GM21825 (cell line): ENCODE measurements at regions not wholly inside any gene's neighbourhood (a gene's known extent, or its start where the extent isn't known, plus 50 kb on each side); places are given as distances from the start of the nearest gene placed in this dataset.

Experiments used
- ATAC-seq: cut with Tn5 transposase; IDR thresholded peaks from one replicate; pipeline ENCODE4 v1.9.1; 2021; ENCODE audit warnings: mild to moderate bottlenecking, moderate library complexity; ENCODE audit not compliant: unreplicated experiment

DNA sequence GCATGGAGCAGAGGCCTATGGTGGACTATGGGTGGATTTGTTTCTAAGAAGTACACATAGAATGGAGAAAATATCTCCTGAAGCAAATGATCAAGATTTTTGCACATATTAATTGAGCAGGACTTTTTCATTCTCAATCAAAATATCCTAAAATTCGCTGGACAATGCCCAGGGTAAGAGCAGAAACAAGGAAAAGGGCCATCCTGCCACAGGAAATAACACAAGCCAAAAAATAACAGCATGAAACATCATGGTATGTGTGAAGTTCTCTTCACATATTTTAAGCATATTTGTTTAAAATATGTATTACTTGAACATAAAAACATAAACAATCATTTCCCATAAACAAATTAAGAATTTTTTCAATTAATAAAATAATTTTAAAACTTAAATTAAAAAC is 868.9 kb downstream of the EPHA7 start:
- ATAC-seq, result no peak

DNA sequence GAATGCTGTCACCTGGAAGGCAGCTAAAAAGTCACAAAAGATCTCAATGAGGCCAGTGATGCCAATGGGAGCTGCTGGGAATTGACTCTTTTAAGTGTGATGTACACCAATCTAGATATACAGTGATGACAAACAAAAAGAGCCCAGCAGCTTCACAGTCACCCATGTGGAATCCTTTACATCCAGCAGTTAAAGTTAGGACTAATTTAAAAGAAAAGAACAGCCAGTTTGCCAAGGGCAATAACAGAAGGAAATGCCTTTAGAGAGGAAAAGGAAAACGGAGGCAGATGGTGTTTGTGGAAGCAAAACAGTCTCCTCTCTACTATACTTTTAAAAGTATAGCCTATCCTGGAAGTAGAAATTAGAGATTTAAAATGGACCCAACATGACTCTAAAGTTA is 873.5 kb downstream of the EPHA7 start:
- ATAC-seq, result no peak

DNA sequence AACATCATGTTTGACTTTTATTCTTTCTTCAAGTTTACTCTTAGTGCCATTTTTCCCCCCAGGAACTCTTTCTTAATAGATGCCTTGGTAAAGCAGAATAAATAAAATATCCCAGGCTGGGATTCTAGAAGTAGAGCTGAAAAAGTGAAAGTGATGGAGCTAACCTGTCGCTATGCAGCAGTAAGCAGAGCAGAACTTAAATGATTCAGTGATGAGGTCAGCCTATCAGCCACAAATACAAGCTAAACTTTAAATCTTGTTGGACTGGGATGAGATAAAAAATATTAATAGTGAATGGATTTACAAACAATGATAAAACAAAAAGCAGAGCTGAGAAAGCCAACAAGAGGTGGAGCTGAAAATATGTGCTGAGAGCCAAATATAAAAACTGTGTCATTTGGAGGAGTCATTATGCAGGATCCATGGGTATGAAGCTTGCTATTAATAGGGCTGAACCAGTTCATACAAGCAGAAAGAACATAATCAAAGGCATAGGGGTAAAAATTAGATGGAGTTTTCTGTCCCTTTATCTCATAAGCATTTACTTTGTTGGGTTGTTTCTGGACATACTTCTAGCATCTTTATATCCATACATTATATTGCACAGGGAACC is 877.8 kb downstream of the EPHA7 start:
- no peak for ATAC-seq

DNA sequence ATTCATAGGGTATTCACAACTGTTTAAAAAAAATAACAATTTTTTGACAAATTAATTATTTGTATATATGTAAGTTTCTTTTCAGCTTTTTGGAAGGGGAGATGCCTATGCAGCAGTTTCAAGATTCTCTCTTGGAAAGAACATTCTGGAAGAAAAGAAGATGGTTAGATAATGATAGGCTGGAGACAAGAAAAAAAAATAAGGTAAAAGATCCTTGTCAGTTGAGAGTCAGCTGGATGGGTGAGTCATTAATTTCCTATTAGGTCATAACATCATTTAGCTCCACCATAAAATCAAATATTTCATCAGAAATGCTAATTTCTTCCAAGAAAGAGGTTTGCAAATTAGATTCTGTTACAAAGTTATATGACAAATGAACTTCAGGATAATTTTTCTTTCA is 880.4 kb downstream of the EPHA7 start:
- ATAC-seq, result no peak

DNA sequence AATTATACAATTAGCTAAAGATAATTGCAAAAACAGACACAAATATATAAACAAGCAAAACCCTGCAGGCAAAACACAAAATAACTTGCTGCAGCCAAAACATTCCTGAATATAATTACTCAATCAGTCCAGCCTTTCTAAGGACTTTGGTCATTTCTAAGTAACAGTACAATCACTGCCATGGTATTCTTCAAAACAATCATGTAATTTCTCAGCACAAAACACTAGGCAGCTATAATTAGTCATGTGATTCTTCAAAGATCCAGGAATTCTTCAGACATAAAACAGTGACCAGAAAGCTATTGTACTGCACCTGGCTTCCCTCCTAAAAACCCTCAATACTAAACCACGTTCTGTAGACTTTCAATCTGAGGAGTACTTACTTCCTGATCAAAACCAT is 881.1 kb downstream of the EPHA7 start:
- no peak for ATAC-seq

DNA sequence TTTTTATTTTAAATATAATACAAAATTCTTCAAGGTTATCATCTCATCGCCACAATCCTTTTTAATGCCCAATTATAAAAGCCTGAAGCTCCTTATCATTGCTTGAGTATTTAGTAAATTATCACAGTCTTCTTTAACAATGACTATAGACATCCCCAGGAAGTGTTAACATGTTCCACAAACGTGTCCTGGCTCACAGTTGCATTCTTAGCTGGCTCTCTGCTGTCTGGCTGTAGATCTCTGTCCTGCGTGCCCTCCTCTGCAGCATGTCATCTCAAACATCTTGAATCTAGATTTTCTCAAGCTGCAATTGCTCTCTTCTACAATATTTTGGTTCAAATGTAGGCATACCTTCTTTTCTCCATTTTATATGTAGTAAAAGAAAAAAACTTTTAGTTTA is 885.2 kb downstream of the EPHA7 start:
- no peak for ATAC-seq

DNA sequence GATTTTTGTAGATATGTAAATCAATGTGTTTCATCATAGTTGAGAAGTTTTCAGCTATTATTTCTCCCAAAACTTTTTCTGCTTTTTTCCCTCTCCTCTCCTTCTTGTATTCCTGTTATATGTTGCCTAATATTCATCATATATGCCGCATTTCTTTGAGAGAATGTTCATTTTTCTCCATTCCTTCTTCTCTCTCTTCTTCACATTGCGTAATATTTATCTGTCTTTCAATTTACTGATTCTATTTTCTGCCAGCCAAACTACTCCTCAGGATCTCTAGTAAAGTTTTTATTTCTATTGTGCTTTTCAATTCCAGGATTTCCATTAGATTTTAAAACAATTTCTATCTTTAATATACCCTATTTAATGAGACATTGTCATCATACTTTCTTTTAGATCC is 896.8 kb downstream of the EPHA7 start:
- no peak for ATAC-seq

DNA sequence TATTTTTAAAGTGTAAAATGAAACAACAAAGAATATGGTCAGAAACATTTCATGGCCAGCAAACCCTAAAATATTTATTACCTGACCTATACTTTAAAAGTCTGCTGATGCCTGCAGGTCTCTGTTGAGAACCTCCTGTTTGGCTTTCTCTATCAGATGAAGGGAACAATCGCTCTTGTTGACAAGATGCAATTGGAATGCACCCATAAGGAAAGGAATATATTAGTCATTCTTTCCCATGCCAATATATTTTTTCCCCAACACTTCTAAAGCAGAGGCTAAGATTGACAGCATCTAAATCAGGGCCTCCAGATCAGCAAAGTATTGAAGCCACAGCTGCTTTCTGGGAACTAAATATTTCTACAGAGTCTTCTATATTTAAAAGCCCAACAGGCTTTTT is 897.8 kb downstream of the EPHA7 start:
- ATAC-seq, result no peak

DNA sequence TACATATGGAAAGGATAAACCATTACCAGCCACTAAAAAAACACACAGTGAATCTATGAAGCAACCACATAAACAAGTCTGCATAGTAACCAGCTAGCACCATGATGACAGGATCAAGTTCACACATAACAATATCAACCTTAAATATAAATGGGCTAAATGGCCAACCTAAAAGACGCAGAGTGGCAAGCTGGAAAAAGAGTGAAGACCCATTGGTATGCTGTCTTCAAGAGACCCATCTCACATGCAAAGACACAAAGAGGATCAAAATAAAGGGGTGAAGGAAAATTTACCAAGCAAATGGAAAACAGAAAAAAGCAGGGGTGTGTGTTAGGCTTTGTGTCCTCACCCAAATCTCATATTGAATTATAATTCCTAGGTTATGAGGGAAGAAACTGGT is 909.2 kb downstream of the EPHA7 start:
- no peak for ATAC-seq

DNA sequence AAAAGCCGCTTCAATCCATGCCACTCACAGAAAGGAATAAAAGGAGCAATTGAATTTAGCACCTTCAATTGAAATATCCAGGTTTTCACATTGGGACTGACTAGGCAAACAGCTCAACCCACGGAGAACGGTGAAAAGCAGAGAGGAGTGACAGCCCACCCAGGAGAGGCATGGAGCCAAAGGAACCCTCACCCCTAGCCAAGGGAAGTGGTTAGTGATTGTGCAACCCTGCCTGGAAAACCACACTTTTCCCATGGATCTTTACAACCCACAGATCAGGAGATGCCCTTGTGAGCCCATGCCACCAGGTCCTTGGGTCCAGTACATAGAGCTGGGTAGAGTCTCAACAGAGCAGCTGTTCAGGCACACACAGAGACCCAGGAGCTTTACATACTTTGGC is 911.8 kb downstream of the EPHA7 start:
- ATAC-seq, result no peak

DNA sequence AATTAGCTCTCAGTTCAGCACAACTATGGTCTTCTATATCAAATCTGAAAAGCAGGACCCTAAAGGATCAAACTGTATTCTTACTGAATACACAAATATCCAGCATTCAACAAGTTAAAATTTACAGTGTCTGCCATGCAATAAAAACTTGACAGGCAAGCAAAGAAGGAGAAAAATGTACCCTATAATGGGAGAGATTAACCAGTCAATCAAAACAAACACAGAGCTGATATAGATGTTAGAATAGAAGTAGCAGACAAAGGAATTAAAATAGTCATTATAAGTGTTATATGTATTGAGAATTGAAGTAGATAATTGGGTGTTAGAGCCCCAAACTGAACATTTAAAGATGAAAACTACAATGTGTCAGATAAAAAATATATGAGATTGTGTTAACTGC is 914.9 kb downstream of the EPHA7 start:
- no peak for ATAC-seq

DNA sequence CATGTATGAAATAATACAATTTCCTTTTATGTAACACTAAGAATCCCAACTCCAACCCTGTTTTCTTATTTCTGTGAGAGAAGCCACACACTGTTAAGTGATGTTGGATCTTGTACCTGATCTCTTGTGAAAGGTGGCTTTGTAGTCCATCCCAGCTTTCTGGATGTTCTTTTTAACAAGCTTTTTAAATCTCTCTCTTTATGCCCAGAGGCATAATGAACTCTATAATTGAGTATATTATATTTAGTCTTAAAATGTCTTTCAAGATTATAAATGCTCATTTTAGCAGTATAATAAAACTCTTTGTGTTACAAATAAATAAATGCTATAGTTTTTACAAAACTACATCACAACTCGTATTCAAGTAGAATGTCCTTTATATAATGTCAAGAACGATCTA is 922.1 kb downstream of the EPHA7 start:
- no peak for ATAC-seq

DNA sequence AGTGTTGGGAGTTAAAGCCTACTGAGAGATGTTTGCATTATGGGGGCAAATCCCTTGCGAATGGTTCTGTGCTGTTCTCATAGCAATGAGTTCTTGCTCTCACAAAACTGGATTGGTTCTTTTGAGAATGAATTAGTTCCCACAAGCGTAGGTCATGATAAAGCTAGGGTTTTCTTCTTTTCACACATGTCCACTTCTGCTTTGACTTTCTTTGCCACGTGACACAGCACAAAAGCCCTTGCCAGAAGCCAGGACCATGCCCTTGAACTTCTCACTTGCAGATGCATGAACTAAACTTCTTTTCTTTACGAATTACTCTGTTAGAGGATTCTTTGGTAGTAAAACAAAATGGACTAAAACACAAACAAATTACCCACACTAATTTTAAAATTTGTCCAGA is 922.8 kb downstream of the EPHA7 start:
- no peak for ATAC-seq

DNA sequence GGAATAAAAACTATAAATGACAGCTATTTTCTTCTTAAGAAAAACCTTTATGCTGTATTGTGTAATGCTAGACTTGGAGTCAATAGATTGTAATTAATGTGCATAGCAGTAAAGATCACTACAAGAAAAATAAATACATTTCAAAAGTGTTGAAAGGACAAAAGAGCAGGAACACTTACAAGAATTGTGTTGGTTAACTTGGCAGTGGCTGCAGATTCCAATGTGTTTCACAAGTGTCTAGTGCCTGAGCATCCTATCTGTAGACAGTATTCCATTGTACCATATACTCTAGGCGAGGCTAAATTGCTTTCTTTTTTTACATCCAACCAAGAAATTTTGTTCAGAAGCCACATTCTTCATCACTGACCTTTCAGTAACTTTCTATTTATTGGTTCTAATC is 924.1 kb downstream of the EPHA7 start:
- no peak for ATAC-seq

DNA sequence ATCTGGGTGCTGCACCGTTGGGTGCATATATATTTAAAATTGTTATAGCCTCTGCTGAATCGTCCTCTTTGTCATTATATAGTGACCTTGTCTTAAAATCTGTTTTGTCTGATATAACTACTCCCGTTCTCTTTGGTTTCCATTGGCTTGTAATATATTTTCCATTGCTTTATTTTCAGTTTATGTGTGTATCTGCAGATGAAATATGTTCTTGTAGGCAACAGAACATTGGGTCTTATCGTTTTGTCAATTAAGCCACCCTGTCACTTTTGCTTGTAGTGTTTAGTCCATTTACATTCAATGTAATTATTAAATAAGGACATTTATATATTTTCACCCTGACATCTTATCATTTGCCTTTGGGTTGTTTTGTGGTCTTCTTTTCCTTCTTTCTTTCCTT is 933.9 kb downstream of the EPHA7 start:
- no peak for ATAC-seq

DNA sequence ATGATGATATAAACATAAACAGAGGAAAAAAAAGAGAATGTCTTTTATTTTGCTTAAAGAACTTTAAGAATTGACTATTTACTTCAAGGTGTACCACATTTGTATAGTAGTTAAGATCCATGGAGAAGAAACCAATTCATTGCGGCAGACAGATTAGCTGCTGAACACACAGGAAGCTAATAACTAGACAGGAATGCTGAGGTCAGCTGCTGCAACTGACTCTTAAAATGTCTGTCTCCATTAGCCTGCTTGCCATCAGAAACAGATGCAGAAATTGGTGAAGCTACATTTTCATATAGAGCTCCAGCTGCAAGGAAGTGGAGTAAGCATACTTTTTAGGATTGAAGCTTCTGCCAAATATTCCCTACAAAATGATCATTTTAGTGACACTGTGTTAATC is 939.5 kb downstream of the EPHA7 start:
- no peak for ATAC-seq

DNA sequence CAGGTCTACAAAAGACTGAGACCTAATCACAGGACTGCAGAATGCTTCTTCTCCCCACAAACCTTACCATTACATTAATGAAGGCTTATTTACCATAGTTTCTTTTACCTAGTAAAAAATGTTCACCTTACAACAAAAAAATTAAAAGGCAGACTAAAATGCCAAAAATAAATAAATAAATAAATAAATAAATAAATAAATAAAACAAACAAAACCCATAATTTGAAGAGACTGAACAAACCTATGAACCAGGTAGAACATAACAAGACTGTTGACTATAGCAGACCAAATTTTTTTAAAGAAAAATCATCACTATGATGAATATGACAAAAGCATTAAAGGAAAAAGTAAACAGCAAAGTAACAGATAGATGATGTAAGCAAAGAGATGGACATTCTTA is 946.3 kb downstream of the EPHA7 start:
- ATAC-seq, result no peak

DNA sequence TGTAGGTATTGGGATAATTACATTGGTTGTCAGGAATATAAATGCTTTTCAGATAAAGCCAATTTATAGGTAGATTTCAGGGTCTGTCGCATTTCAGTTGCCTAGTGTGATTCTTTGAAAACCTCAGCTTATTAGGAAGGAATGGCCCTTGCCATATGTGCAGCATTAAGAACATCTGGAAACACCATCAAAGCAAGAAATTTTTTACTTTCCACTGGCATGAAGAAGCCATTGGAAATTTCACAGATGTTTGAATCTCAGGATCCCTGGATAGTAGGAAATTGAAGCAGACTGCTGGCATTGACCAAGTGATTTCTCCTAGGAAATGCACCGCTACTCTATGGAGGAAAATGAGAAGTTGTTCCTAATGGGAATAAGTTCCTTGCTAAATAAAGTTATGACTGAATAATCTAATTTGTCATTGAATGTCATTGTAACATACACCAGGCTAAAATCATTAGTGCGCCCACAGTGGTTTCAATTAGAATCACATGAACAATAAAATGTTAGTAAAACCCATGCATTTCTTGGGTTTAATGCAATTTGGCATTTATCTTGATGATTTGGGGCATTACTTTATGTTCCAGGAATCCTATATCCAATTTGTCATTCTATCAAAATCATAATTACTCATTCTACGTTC is 950.1 kb downstream of the EPHA7 start:
- ATAC-seq, result no peak

DNA sequence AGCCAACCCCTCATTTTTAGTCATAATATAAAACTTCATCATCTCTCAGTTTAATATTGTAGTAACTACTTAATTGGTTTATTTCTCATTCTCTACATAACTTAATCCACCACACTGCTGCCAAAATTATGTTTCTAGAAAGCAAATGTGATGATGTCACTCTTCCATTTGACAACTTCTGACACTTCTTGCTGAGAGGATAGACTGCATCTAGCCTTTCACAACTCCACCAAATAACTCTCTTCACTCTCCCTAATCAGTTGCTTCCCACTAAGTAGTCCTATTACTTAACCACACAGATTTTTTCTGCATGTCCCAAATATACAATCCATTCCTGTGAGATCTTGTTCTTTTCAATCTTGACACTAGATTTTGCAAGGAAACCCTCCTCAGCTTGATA is 951.3 kb downstream of the EPHA7 start:
- no peak for ATAC-seq

DNA sequence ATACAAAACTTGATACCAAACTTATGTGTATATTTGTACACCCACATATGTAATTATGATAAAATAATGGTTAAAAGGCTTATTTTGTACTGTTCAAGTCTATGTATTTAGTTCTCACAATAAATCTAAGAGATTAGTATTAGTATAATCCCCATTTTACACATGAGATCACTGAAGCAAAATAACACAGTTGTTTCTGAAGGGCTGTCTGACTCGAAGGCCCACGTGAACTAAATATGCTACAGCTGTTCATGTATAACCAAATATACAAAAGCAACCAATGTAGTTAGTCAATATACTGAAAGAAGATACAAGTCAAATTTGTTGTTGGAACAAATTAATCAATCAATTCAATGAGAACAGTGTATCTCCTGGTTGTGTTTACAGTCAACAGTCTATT is 959.2 kb downstream of the EPHA7 start:
- ATAC-seq, result no peak

DNA sequence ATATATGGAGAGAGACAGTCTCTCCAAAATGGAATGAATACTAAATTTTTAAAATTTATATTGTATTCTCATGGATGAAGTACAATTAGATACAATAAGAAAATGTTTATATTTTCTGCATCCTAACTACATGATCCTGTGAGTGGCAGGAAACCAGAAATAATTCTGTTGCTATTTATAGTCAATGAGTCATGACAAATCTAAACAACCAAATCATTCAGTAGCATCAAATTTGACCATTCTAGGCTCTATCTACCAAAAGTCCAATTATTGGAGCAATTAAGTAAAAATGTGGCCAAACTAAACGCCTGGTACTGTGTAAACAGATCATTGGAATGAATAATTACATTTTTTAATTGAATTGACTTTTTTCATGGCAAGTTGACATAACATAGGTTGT is 959.8 kb downstream of the EPHA7 start:
- no peak for ATAC-seq

DNA sequence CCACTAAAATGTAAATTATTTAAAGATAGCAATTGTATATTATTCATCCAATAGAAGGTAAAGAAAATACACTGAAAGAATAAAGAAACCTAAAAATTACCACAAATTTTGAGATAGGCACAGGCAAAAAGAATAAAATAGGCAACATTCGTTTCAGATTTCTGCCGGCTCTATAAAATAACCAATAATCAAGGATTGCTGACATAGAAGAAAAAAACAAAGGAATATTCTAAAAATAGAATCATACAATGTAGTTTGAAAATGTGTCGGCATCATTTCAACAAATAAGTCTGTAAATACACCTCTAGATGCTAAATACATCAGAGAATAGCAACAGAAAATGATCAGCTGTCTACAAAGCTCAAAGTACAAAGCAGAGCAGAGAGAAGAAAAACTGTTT is 973.3 kb downstream of the EPHA7 start:
- ATAC-seq, result no peak

DNA sequence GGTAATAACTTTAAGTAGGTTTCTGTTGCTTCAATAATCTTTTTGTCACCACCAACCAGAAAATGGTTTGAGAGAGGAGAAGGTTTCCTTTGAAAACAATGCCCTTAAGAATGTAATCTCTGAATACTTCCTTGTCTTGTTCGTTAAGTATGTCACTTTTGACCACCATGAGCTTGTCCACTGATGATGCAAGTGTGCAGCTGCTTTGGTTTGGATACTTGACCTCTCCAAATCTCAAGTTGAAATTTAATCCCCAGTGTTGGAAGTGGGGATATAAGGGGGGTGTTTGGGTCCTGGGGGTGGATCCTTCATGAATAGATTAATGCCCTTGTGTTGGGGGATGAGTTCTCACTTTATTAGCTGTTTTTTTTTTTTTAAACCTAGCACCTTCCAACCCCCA is 985.4 kb downstream of the EPHA7 start:
- ATAC-seq, result no peak
